ENCODE measurements at regions not wholly inside any gene's neighbourhood (a gene's known extent, or its start where the extent isn't known, plus 50 kb on each side); places are given as distances from the start of the nearest gene placed in this dataset.

DNA sequence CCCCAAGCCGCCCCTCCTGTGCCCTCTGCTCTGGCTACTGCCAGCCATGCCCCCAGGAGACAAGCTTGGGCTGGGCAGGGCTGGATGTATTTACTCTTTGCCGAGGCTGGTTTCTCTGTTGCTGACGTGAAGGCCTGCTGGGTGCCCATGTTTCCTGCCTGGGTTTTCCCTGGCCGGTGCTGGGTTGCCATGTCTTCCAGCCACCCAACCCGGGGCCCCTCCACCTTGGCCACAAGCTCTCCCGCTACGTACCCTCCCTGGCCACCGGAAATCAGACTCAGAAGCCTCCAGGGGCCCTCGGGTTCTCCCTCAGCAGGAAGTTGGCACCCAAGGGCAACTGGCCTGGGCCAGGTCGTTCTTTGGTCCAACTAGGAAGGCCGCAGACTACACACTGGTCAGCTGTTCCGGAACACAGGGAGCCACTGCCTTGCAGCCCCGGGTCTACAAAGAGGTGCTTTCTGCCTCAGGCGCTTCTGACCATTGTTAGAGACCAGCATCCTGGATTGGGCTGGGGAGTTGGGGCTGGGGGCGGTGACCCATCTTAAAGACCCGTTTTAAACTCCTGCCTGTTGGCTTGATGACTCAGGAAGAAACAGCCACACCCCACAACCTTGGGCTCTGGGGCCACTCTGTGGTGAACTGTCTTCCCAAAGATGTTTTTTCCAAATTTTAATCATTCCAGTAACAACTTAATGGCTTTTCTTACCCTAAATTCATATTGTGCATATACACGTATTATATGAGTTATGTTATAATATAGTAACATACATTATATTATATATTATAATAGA is 71.2 kb upstream of the RUNX3 start:
- TF ChIP-seq, protein P1, sequence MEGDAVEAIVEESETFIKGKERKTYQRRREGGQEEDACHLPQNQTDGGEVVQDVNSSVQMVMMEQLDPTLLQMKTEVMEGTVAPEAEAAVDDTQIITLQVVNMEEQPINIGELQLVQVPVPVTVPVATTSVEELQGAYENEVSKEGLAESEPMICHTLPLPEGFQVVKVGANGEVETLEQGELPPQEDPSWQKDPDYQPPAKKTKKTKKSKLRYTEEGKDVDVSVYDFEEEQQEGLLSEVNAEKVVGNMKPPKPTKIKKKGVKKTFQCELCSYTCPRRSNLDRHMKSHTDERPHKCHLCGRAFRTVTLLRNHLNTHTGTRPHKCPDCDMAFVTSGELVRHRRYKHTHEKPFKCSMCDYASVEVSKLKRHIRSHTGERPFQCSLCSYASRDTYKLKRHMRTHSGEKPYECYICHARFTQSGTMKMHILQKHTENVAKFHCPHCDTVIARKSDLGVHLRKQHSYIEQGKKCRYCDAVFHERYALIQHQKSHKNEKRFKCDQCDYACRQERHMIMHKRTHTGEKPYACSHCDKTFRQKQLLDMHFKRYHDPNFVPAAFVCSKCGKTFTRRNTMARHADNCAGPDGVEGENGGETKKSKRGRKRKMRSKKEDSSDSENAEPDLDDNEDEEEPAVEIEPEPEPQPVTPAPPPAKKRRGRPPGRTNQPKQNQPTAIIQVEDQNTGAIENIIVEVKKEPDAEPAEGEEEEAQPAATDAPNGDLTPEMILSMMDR (IDR thresholded peaks at IDR 0.05) = no peak
- TF ChIP-seq POLR2A (IDR thresholded peaks at IDR 0.05) = no peak
